ENCODE measurements at regions not wholly inside any gene's neighbourhood (a gene's known extent, or its start where the extent isn't known, plus 50 kb on each side); places are given as distances from the start of the nearest gene placed in this dataset.

GRCh38 chr11:15341587-15341986 lies 226.9 kb downstream of the INSC start:
- no peak overlapping the region for H3K4me3 Mint-ChIP-seq
- Histone ChIP-seq H3K9me3 (ENCODE audit: control insufficient read depth, insufficient read depth, low read length) (no peaks in the 10 kb centered on the region), H3K27me3 (ENCODE audit: control insufficient read depth, insufficient read depth, low read length) (no peaks in the 10 kb centered on the region), H3K36me3 (ENCODE audit: control insufficient read depth, insufficient read depth, low read length) (no peaks in the 10 kb centered on the region), H3K4me1 (ENCODE audit: control insufficient read depth, insufficient read depth, low read length) (no peaks in the 10 kb centered on the region), H3K4me3 (ENCODE audit: low read length) (no peak overlapping the region), H3K27ac (ENCODE audit: low read length) (no peak overlapping the region)
- intact Hi-C loops (cut with micrococcal nuclease): loop anchor here (10.0 kb wide), 1 partner anchor 63 kb away; no protein-coding TSS in a partner anchor
- ATAC-seq (no peak), DNase-seq (no peak)
- peaks cover 5 to 15% of the 10 kb centered on the region in 2 donors for H3K9me3 Mint-ChIP-seq
- no peak for TF ChIP-seq CTCF (IDR thresholded peaks at IDR 0.05)
- H3K4me1 Mint-ChIP-seq: no peaks in the 10 kb centered on the region
- no peak overlapping the region for H3K27ac Mint-ChIP-seq
- H3K27me3 Mint-ChIP-seq (ENCODE audit: low read depth in 2 of 2): no peaks in the 10 kb centered on the region
- H3K36me3 Mint-ChIP-seq: peaks cover 11% of the 10 kb centered on the region
- 20% methylated on average over 1 of the region's 1 CpG for WGBS (ENCODE audit: insufficient coverage)

GRCh38 chr11:15342163-15342562 lies 227.4 kb downstream of the INSC start:
- no peaks in the 10 kb centered on the region for H3K36me3 ChIP-seq (ENCODE audit: control insufficient read depth, insufficient read depth, low read length)
- Mint-ChIP-seq H3K4me1 (no peaks in the 10 kb centered on the region), H3K9me3 (peaks cover 2 to 13% of the 10 kb centered on the region in 2 donors), H3K36me3 (peaks cover 11% of the 10 kb centered on the region), H3K27me3 (ENCODE audit: low read depth in 2 of 2) (no peaks in the 10 kb centered on the region), H3K27ac (no peak overlapping the region), H3K4me3 (no peak overlapping the region)
- WGBS (ENCODE audit: insufficient coverage): 58% methylated on average over 2 of the region's 2 CpGs
- ATAC-seq: no peak
- intact Hi-C loops (cut with micrococcal nuclease): loop anchor here (10.0 kb wide), 1 partner anchor 63 kb away; no protein-coding TSS in a partner anchor
- H3K9me3 ChIP-seq (ENCODE audit: control insufficient read depth, insufficient read depth, low read length): no peaks in the 10 kb centered on the region
- H3K27ac ChIP-seq (ENCODE audit: low read length): no peak overlapping the region
- TF ChIP-seq CTCF (IDR thresholded peaks at IDR 0.05): no peak
- DNase-seq: no peak
- no peaks in the 10 kb centered on the region for H3K27me3 ChIP-seq (ENCODE audit: control insufficient read depth, insufficient read depth, low read length)
- no peaks in the 10 kb centered on the region for H3K4me1 ChIP-seq (ENCODE audit: control insufficient read depth, insufficient read depth, low read length)
- no peak overlapping the region for H3K4me3 ChIP-seq (ENCODE audit: low read length)

GRCh38 chr11:15346907-15347306 lies 232.2 kb downstream of the INSC start:
- no peaks in the 10 kb centered on the region for H3K4me1 ChIP-seq (ENCODE audit: control insufficient read depth, insufficient read depth, low read length)
- no peak overlapping the region for H3K4me3 Mint-ChIP-seq
- H3K27ac Mint-ChIP-seq: no peak overlapping the region
- 94% methylated on average over 4 of the region's 4 CpGs for WGBS (ENCODE audit: insufficient coverage)
- H3K27ac ChIP-seq (ENCODE audit: low read length): no peak overlapping the region
- no peaks in the 10 kb centered on the region for H3K4me1 Mint-ChIP-seq
- no peak for ATAC-seq
- H3K4me3 ChIP-seq (ENCODE audit: low read length): no peak overlapping the region
- H3K9me3 Mint-ChIP-seq: peaks cover 0 to 7% of the 10 kb centered on the region in 2 donors
- DNase-seq: no peak
- intact Hi-C loops (cut with micrococcal nuclease): loop anchor here (10.0 kb wide), 1 partner anchor 58 kb away; no protein-coding TSS in a partner anchor
- no peaks in the 10 kb centered on the region for H3K36me3 ChIP-seq (ENCODE audit: control insufficient read depth, insufficient read depth, low read length)
- no peak for TF ChIP-seq CTCF (IDR thresholded peaks at IDR 0.05)
- no peaks in the 10 kb centered on the region for H3K9me3 ChIP-seq (ENCODE audit: control insufficient read depth, insufficient read depth, low read length)
- H3K36me3 Mint-ChIP-seq: no peaks in the 10 kb centered on the region
- no peaks in the 10 kb centered on the region for H3K27me3 ChIP-seq (ENCODE audit: control insufficient read depth, insufficient read depth, low read length)
- H3K27me3 Mint-ChIP-seq (ENCODE audit: low read depth in 2 of 2): no peaks in the 10 kb centered on the region

Measured in natural killer cell (primary cell).